ENCODE measurements at regions not wholly inside any gene's neighbourhood (a gene's known extent, or its start where the extent isn't known, plus 50 kb on each side); places are given as distances from the start of the nearest gene placed in this dataset.
A peak's percentile ranks its signal among the peaks of the same experiment; 100 is the strongest.

DNA sequence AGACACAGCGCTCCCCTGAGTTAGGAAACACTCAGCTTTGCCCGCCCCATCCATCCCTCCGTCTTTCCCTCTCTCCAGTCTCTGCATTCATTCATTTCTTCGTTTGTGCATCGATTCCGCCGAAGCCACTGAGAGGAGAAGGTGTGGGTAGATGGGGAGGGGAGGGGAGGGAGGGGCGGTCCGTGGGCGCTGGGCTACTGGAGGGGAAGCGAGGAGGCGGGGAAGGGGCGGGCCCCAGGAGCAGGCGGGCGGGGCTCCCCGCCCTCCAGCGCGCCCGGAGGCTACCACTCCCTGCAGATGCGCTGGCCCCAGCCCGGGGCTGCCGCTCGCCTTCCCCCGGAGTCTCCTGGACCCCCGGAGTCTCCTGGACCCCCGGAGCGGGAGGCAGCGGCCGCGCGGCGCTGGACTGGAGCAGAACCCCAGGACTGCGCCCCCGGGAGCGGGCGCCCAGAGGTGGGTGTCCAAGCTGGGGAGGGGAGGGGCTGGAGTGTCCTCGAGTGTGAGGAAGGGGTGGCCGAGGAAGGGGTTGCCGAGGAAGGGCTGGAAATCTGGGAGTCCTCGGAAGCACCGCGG, 159.5 kb downstream of the C9orf152 start (continued):
- TF ChIP-seq, protein P1, sequence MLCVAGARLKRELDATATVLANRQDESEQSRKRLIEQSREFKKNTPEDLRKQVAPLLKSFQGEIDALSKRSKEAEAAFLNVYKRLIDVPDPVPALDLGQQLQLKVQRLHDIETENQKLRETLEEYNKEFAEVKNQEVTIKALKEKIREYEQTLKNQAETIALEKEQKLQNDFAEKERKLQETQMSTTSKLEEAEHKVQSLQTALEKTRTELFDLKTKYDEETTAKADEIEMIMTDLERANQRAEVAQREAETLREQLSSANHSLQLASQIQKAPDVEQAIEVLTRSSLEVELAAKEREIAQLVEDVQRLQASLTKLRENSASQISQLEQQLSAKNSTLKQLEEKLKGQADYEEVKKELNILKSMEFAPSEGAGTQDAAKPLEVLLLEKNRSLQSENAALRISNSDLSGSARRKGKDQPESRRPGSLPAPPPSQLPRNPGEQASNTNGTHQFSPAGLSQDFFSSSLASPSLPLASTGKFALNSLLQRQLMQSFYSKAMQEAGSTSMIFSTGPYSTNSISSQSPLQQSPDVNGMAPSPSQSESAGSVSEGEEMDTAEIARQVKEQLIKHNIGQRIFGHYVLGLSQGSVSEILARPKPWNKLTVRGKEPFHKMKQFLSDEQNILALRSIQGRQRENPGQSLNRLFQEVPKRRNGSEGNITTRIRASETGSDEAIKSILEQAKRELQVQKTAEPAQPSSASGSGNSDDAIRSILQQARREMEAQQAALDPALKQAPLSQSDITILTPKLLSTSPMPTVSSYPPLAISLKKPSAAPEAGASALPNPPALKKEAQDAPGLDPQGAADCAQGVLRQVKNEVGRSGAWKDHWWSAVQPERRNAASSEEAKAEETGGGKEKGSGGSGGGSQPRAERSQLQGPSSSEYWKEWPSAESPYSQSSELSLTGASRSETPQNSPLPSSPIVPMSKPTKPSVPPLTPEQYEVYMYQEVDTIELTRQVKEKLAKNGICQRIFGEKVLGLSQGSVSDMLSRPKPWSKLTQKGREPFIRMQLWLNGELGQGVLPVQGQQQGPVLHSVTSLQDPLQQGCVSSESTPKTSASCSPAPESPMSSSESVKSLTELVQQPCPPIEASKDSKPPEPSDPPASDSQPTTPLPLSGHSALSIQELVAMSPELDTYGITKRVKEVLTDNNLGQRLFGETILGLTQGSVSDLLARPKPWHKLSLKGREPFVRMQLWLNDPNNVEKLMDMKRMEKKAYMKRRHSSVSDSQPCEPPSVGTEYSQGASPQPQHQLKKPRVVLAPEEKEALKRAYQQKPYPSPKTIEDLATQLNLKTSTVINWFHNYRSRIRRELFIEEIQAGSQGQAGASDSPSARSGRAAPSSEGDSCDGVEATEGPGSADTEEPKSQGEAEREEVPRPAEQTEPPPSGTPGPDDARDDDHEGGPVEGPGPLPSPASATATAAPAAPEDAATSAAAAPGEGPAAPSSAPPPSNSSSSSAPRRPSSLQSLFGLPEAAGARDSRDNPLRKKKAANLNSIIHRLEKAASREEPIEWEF (IDR thresholded peaks at IDR 0.05; ENCODE audit: insufficient replicate concordance, low read depth, low read length): no peak
- no peak for TF ChIP-seq DPF2 (IDR thresholded peaks at IDR 0.05)
- no peak for TF ChIP-seq PAX5 (IDR thresholded peaks at IDR 0.05; ENCODE audit: borderline replicate concordance, low read depth, low read length)
- TF ChIP-seq, protein P2, sequence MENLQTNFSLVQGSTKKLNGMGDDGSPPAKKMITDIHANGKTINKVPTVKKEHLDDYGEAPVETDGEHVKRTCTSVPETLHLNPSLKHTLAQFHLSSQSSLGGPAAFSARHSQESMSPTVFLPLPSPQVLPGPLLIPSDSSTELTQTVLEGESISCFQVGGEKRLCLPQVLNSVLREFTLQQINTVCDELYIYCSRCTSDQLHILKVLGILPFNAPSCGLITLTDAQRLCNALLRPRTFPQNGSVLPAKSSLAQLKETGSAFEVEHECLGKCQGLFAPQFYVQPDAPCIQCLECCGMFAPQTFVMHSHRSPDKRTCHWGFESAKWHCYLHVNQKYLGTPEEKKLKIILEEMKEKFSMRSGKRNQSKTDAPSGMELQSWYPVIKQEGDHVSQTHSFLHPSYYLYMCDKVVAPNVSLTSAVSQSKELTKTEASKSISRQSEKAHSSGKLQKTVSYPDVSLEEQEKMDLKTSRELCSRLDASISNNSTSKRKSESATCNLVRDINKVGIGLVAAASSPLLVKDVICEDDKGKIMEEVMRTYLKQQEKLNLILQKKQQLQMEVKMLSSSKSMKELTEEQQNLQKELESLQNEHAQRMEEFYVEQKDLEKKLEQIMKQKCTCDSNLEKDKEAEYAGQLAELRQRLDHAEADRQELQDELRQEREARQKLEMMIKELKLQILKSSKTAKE (IDR thresholded peaks at IDR 0.05; ENCODE audit: low read depth, poor library complexity, severe bottlenecking): no peak
- TF ChIP-seq SMARCA5 (IDR thresholded peaks at IDR 0.05): no peak
- no peak for TF ChIP-seq ASH2L (IDR thresholded peaks at IDR 0.05; ENCODE audit: borderline replicate concordance, low read depth)
- TF ChIP-seq, protein P3, sequence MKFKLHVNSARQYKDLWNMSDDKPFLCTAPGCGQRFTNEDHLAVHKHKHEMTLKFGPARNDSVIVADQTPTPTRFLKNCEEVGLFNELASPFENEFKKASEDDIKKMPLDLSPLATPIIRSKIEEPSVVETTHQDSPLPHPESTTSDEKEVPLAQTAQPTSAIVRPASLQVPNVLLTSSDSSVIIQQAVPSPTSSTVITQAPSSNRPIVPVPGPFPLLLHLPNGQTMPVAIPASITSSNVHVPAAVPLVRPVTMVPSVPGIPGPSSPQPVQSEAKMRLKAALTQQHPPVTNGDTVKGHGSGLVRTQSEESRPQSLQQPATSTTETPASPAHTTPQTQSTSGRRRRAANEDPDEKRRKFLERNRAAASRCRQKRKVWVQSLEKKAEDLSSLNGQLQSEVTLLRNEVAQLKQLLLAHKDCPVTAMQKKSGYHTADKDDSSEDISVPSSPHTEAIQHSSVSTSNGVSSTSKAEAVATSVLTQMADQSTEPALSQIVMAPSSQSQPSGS (IDR thresholded peaks at IDR 0.05; ENCODE audit: low read length): no peak
- TF ChIP-seq EED (IDR thresholded peaks at IDR 0.05; ENCODE audit: low read depth): no peak
- TF ChIP-seq SMAD5 (IDR thresholded peaks at IDR 0.05; ENCODE audit: low read depth): peak; percentile 78
- peak; percentile 98 for TF ChIP-seq ZNF24 (IDR thresholded peaks at IDR 0.05)
- TF ChIP-seq, protein P4, sequence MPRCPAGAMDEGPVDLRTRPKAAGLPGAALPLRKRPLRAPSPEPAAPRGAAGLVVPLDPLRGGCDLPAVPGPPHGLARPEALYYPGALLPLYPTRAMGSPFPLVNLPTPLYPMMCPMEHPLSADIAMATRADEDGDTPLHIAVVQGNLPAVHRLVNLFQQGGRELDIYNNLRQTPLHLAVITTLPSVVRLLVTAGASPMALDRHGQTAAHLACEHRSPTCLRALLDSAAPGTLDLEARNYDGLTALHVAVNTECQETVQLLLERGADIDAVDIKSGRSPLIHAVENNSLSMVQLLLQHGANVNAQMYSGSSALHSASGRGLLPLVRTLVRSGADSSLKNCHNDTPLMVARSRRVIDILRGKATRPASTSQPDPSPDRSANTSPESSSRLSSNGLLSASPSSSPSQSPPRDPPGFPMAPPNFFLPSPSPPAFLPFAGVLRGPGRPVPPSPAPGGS (IDR thresholded peaks at IDR 0.05; ENCODE audit: borderline replicate concordance, insufficient read depth, low read depth, low read length, poor library complexity, severe bottlenecking): peak; percentile 13
- TF ChIP-seq ZNF384 (IDR thresholded peaks at IDR 0.05; ENCODE audit: borderline replicate concordance, low read depth, low read length): no peak
- no peak for TF ChIP-seq RAD51 (IDR thresholded peaks at IDR 0.05)
- TF ChIP-seq, protein P5, sequence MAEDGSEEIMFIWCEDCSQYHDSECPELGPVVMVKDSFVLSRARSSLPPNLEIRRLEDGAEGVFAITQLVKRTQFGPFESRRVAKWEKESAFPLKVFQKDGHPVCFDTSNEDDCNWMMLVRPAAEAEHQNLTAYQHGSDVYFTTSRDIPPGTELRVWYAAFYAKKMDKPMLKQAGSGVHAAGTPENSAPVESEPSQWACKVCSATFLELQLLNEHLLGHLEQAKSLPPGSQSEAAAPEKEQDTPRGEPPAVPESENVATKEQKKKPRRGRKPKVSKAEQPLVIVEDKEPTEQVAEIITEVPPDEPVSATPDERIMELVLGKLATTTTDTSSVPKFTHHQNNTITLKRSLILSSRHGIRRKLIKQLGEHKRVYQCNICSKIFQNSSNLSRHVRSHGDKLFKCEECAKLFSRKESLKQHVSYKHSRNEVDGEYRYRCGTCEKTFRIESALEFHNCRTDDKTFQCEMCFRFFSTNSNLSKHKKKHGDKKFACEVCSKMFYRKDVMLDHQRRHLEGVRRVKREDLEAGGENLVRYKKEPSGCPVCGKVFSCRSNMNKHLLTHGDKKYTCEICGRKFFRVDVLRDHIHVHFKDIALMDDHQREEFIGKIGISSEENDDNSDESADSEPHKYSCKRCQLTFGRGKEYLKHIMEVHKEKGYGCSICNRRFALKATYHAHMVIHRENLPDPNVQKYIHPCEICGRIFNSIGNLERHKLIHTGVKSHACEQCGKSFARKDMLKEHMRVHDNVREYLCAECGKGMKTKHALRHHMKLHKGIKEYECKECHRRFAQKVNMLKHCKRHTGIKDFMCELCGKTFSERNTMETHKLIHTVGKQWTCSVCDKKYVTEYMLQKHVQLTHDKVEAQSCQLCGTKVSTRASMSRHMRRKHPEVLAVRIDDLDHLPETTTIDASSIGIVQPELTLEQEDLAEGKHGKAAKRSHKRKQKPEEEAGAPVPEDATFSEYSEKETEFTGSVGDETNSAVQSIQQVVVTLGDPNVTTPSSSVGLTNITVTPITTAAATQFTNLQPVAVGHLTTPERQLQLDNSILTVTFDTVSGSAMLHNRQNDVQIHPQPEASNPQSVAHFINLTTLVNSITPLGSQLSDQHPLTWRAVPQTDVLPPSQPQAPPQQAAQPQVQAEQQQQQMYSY (CRISPR knock-in tag; IDR thresholded peaks at IDR 0.05): no peak
- no peak for TF ChIP-seq HCFC1 (IDR thresholded peaks at IDR 0.05; ENCODE audit: low read length)
- no peak for TF ChIP-seq NBN (IDR thresholded peaks at IDR 0.05)
- TF ChIP-seq JUND (IDR thresholded peaks at IDR 0.05; ENCODE audit: low read depth, low read length): no peak
